ENCODE measurements at regions not wholly inside any gene's neighbourhood (a gene's known extent, or its start where the extent isn't known, plus 50 kb on each side); places are given as distances from the start of the nearest gene placed in this dataset.

- DNase-seq (ENCODE audit: low spot score) = peak; percentile 57
Measured at GRCh38 chr2:204325468-204325867, 219.8 kb upstream of the PARD3B start.

GRCh38 chr2:204328373-204328772 lies 216.9 kb upstream of the PARD3B start:
- no peak for DNase-seq (ENCODE audit: low spot score)

GRCh38 chr2:204329016-204329415 lies 216.3 kb upstream of the PARD3B start:
- DNase-seq (ENCODE audit: low spot score) = no peak

- no peak for DNase-seq (ENCODE audit: low spot score)
Measured at GRCh38 chr2:204329532-204329931, 215.7 kb upstream of the PARD3B start.

- DNase-seq (ENCODE audit: low spot score) = no peak
Measured at GRCh38 chr2:204331180-204331579, 214.1 kb upstream of the PARD3B start.

- no peak for DNase-seq (ENCODE audit: low spot score)
Measured at GRCh38 chr2:204331988-204332387, 213.3 kb upstream of the PARD3B start.

GRCh38 chr2:204332706-204333105 lies 212.6 kb upstream of the PARD3B start:
- no peak for DNase-seq (ENCODE audit: low spot score)

GRCh38 chr2:204333861-204334260 lies 211.4 kb upstream of the PARD3B start:
- no peak for DNase-seq (ENCODE audit: low spot score)

- DNase-seq (ENCODE audit: low spot score) = no peak
Measured at GRCh38 chr2:204335451-204336058, 209.7 kb upstream of the PARD3B start.

- DNase-seq (ENCODE audit: low spot score) = no peak
Measured at GRCh38 chr2:204336153-204336744, 209.0 kb upstream of the PARD3B start.

- no peak for DNase-seq (ENCODE audit: low spot score)
Measured at GRCh38 chr2:204337638-204338037, 207.6 kb upstream of the PARD3B start.

- no peak for DNase-seq (ENCODE audit: low spot score)
Measured at GRCh38 chr2:204339212-204339715, 206.0 kb upstream of the PARD3B start.

GRCh38 chr2:204340511-204340910 lies 204.8 kb upstream of the PARD3B start:
- no peak for DNase-seq (ENCODE audit: low spot score)

GRCh38 chr2:204341887-204342276 lies 203.4 kb upstream of the PARD3B start:
- no peak for DNase-seq (ENCODE audit: low spot score)

GRCh38 chr2:204343685-204344084 lies 201.6 kb upstream of the PARD3B start:
- DNase-seq (ENCODE audit: low spot score) = no peak

- no peak for DNase-seq (ENCODE audit: low spot score)
Measured at GRCh38 chr2:204344119-204344518, 201.2 kb upstream of the PARD3B start.

- DNase-seq (ENCODE audit: low spot score) = no peak
Measured at GRCh38 chr2:204346906-204347305, 198.4 kb upstream of the PARD3B start.

- DNase-seq (ENCODE audit: low spot score) = no peak
Measured at GRCh38 chr2:204353823-204354222, 191.5 kb upstream of the PARD3B start.

- DNase-seq (ENCODE audit: low spot score) = no peak
Measured at GRCh38 chr2:204354442-204354856, 190.8 kb upstream of the PARD3B start.

- no peak for DNase-seq (ENCODE audit: low spot score)
Measured at GRCh38 chr2:204355688-204356087, 189.6 kb upstream of the PARD3B start.

- no peak for DNase-seq (ENCODE audit: low spot score)
Measured at GRCh38 chr2:204356151-204356641, 189.1 kb upstream of the PARD3B start.

GRCh38 chr2:204357286-204357685 lies 188.0 kb upstream of the PARD3B start:
- DNase-seq (ENCODE audit: low spot score) = no peak

- DNase-seq (ENCODE audit: low spot score) = no peak
Measured at GRCh38 chr2:204359076-204359475, 186.2 kb upstream of the PARD3B start.

Measured in CD4-positive, alpha-beta T cell treated with Interleukin-2 at 100 ng/mL for 4 hours (primary cell).